Skin epidermis (tissue), 12 donors: ENCODE measurements at regions not wholly inside any gene's neighbourhood (a gene's known extent, or its start where the extent isn't known, plus 50 kb on each side); places are given as distances from the start of the nearest gene placed in this dataset.

ENCODE experiments used
- H3K27ac ChIP-seq, 21 experiments: fragments of 200-600 bp; sonication (generic) in 11 of 21; one replicate each; pipeline ENCODE4 v1.5.0; 2020; ENCODE audit warnings: mild to moderate bottlenecking in 3 of 21, inconsistent platforms in 2 of 21, moderate library complexity in 2 of 21
- H3K4me3 ChIP-seq, 7 experiments: fragments of 200-600 bp; sonication (generic) in 2 of 7; one replicate each; pipeline ENCODE4 v1.5.0; 2020; ENCODE audit warnings: inconsistent platforms in 2 of 7, mild to moderate bottlenecking in 2 of 7, moderate library complexity in 1 of 7

- H3K27ac ChIP-seq, result no peak overlapping the region
- no peak overlapping the region for H3K4me3 ChIP-seq
Observed at GRCh38 chr1:56327195-56327594, 252.2 kb downstream of the PLPP3 start.

DNA sequence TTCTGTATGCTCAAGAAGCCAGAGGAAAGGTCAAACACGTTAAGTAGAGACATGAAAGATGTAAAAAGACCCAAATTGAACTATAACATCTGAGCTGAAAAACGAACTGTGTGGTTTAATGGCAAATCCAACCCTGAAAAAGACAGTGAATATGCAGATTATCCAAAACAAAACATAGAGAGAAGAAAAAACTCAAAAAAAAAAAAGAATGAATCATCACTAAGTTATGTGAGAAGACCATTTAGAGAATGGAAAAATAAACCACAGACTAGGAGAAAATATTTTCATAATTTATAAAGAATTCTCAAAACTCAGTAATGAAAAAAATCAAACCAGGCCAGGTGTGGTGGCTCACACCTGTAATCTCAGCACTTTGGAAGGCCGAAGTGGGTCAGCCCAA, 253.3 kb downstream of the PLPP3 start:
- H3K27ac ChIP-seq, result peak overlapping the region in 1 of 21 experiments; percentile 44

GRCh38 chr1:56324504-56324903, 254.9 kb downstream of the PLPP3 start:
- no peak overlapping the region for H3K4me3 ChIP-seq
- no peak overlapping the region for H3K27ac ChIP-seq

More for the DNA sequence above, 253.3 kb downstream of the PLPP3 start:
- H3K4me3 ChIP-seq, result no peak overlapping the region

- no peak overlapping the region for H3K4me3 ChIP-seq
- peak overlapping the region in 3 of 21 experiments; percentile 12 to 24 (median 21) for H3K27ac ChIP-seq
Observed at GRCh38 chr1:56322211-56322610, 257.2 kb downstream of the PLPP3 start.

GRCh38 chr1:56321150-56321490, 258.2 kb downstream of the PLPP3 start:
- Histone ChIP-seq H3K27ac (peak overlapping the region in 5 of 21 experiments; percentile 10 to 51 (median 29)), H3K4me3 (no peak overlapping the region)

- H3K27ac ChIP-seq, result peak overlapping the region in 8 of 21 experiments; percentile 10 to 51 (median 22)
- no peak overlapping the region for H3K4me3 ChIP-seq
Observed at GRCh38 chr1:56320464-56321149, 258.8 kb downstream of the PLPP3 start.

DNA sequence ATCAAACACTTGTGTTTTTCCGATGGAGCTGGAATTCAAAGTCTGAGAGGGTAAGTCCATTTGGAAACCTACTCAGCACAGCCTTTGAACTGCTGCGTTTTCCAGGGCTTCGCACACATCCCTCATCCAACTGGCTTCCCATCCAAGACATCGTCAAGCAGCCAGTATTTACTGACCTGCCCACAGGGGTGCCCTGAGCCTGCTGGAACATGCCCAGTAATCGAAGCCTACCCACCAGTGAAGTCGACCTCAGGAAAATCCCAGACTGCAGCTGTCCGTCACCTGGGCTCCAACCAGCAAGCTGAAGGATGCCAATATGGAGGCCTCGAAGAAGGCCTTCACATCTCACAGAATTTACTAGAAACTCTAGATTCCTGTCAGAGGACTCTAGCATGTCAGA, 261.6 kb downstream of the PLPP3 start:
- no peak overlapping the region for H3K27ac ChIP-seq

GRCh38 chr1:56315293-56315942, 263.9 kb downstream of the PLPP3 start:
- Histone ChIP-seq H3K4me3 (no peak overlapping the region), H3K27ac (no peak overlapping the region)

More for the DNA sequence above, 261.6 kb downstream of the PLPP3 start:
- no peak overlapping the region for H3K4me3 ChIP-seq

- H3K27ac ChIP-seq, result no peak overlapping the region
- no peak overlapping the region for H3K4me3 ChIP-seq
Observed at GRCh38 chr1:56313560-56313959, 265.8 kb downstream of the PLPP3 start.

- no peak overlapping the region for H3K27ac ChIP-seq
- no peak overlapping the region for H3K4me3 ChIP-seq
Observed at GRCh38 chr1:56311766-56312165, 267.6 kb downstream of the PLPP3 start.

DNA sequence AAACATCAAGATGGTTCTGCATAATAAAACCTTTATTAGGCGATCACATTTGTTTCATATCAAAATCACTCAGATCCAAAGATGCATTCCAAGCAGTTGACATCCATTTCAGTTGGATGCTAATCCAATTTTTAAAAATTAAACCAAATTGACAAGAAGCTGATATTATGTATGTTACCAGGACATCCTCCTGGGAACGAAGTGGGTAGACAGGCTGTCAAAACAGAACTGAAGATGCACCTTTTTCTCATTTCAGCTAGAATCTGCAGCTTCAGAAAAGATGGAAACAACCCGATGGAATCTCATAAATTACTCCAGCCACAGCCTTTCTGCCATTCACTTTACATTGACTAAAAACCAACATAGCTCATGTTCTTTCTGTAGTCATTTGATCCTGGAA, 268.4 kb downstream of the PLPP3 start:
- Histone ChIP-seq H3K4me3 (no peak overlapping the region), H3K27ac (no peak overlapping the region)

DNA sequence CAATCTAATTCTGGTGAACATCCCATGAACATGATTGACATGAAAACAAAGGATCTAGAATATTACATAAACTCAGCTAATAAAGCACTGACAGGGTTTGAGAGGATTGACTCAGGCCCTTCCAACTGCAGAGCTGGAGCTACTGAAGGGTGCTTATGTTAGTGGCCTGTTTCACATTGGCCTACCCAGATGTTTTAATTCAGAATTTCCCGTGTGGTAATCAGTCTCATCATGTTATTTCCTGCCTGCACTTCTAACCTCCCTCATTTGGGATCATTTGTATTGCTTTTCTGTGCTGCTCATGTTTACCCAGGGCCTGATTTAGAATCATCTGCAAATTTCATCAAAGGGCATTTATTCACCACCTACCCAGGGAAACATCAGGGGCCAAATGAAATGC, 270.3 kb downstream of the PLPP3 start:
- H3K4me3 ChIP-seq, result no peak overlapping the region
- H3K27ac ChIP-seq, result no peak overlapping the region

- Histone ChIP-seq H3K27ac (no peak overlapping the region), H3K4me3 (no peak overlapping the region)
Observed at GRCh38 chr1:56304975-56305374, 274.4 kb downstream of the PLPP3 start.

GRCh38 chr1:56303805-56304204, 275.6 kb downstream of the PLPP3 start:
- Histone ChIP-seq H3K4me3 (no peak overlapping the region), H3K27ac (no peak overlapping the region)

DNA sequence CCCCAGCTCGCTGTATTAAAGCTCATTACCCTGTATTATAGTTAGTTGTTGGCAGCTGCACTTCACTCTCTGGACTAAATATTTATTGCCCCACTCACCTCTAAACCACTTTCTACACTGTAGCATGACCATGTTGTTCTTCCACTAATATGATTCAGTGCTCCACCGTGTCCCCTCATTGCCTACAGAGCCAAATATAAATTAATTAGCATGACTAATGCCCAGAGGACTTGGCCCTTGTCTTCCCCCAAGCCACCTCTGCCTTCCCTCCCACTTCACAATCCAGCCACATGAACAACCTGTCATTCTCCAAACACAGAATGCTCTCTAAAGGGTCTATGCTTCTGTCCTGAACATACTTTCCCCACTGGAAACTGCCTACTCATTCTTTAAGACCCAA, 276.5 kb downstream of the PLPP3 start:
- Histone ChIP-seq H3K4me3 (no peak overlapping the region), H3K27ac (no peak overlapping the region)

GRCh38 chr1:56301791-56302190, 277.6 kb downstream of the PLPP3 start:
- H3K27ac ChIP-seq, result no peak overlapping the region
- H3K4me3 ChIP-seq, result no peak overlapping the region

DNA sequence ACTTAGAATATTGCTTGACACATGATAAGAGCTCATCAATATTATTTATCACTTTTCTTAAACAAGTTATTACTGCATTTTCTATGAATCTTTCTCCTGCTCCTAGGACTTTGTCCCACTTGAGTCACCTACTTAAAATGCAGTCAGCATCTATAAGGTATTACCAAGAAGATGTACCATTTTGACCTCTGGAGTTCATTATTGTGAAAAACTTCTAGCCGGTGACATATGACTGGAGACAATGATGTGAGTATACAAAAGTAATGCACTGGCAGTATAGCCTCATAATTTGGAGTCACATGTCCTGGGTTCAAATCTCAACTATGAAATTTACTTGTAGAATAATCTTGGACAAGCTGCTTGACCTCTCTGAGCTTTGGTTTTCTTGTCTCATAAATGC, 278.5 kb downstream of the PLPP3 start:
- Histone ChIP-seq H3K27ac (no peak overlapping the region), H3K4me3 (no peak overlapping the region)

- Histone ChIP-seq H3K4me3 (no peak overlapping the region), H3K27ac (no peak overlapping the region)
Observed at GRCh38 chr1:56298866-56299265, 280.5 kb downstream of the PLPP3 start.

DNA sequence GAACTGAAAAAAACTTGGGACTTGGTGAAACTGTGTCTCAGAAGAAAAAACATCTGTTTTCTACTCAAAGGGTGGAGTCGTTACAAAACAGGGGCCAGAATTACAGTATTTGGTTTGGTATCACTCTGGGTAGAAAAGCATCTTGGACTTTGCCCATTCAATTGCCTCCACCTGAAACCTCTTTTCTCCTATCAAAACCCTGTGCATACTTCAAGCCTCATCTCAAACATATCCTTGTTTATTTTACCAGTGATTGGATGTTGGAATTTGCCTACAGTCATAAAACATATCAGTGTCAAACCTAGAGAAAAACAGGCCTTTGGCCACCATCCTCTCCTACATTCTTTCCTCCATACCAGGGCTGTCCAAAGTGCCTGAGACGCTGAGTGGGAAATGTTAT, 281.5 kb downstream of the PLPP3 start:
- H3K27ac ChIP-seq, result no peak overlapping the region
- H3K4me3 ChIP-seq, result no peak overlapping the region

GRCh38 chr1:56297208-56297607, 282.2 kb downstream of the PLPP3 start:
- H3K4me3 ChIP-seq, result no peak overlapping the region
- H3K27ac ChIP-seq, result no peak overlapping the region
